IMR-90 (cell line): ENCODE measurements at regions not wholly inside any gene's neighbourhood (a gene's known extent, or its start where the extent isn't known, plus 50 kb on each side); places are given as distances from the start of the nearest gene placed in this dataset.

Source experiments
- ATAC-seq: fragments of 200-7000 bp; cut with Tn5 transposase; 2 replicates; pipeline ENCODE4 v1.9.1; 2020; ENCODE audit warnings: low read depth, mild to moderate bottlenecking, moderate library complexity
- BruUV-seq: library from RNA; stranded (reverse); fragments of 400-500 nt; replicated peaks from 2 replicates; lab custom pipeline; 2021; lab: Mats Ljungman, UMichigan
- CTCF ChIA-PET: fragments of 300-600 bp; formaldehyde crosslinking; extraction: SDS; loops from one replicate; lab custom pipeline; 2021; ENCODE audit warnings: antibody characterized with exemption; lab: Yijun Ruan, JAX
- POLR2A ChIA-PET: fragments of 300-600 bp; sonication (Branson Sonifier 250); formaldehyde crosslinking; loops from one replicate; lab custom pipeline; 2022; ENCODE audit warnings: antibody characterized with exemption; ENCODE audit not compliant: unreplicated experiment; lab: Charles Lee
- DNase-seq: peaks from one replicate; pipeline ENCODE4 v3.0.0; 2013
- H2AFZ ChIP-seq: replicated peaks from 2 replicates; pipeline ENCODE3; 2013; ENCODE audit warnings: low read length, mild to moderate bottlenecking; ENCODE audit not compliant: poor library complexity
- H2AK5ac ChIP-seq: 2 replicates; pipeline ENCODE4 v1.6.1; 2013; ENCODE audit warnings: low read depth, low read length, inconsistent platforms
- H2AK9ac ChIP-seq: replicated peaks from 2 replicates; pipeline ENCODE3; 2013; ENCODE audit warnings: mild to moderate bottlenecking, low read depth, low read length, moderate library complexity; ENCODE audit not compliant: poor library complexity
- H2BK120ac ChIP-seq: 2 replicates; pipeline ENCODE4 v1.6.1; 2013; ENCODE audit warnings: low read depth, low read length, inconsistent platforms
- H2BK15ac ChIP-seq: 3 replicates; pipeline ENCODE4 v1.6.1; 2013; ENCODE audit warnings: low read depth, low read length, inconsistent platforms
- H2BK20ac ChIP-seq: 2 replicates; pipeline ENCODE4 v1.6.1; 2013; ENCODE audit warnings: low read depth, mild to moderate bottlenecking, inconsistent platforms, low read length, moderate library complexity
- H2BK5ac ChIP-seq: 2 replicates; pipeline ENCODE4 v1.6.1; 2013; ENCODE audit warnings: mild to moderate bottlenecking, low read depth, low read length, inconsistent platforms; ENCODE audit not compliant: poor library complexity, severe bottlenecking
- H3K14ac ChIP-seq: replicated peaks from 2 replicates; pipeline ENCODE4 v1.6.1; 2013; ENCODE audit warnings: low read depth, low read length, inconsistent platforms
- H3K18ac ChIP-seq: 2 replicates; pipeline ENCODE4 v1.6.1; 2013; ENCODE audit warnings: low read depth, low read length, control low read depth
- H3K23ac ChIP-seq: 2 replicates; pipeline ENCODE4 v1.6.1; 2013; ENCODE audit warnings: low read depth, low read length, inconsistent platforms
- H3K27ac ChIP-seq: 2 replicates; pipeline ENCODE4 v1.5.1; 2013; ENCODE audit warnings: mild to moderate bottlenecking, control low read depth, low read length; ENCODE audit not compliant: insufficient read depth
- H3K27me3 ChIP-seq: 2 replicates; pipeline ENCODE4 v1.6.1; 2013; ENCODE audit warnings: low read length; ENCODE audit not compliant: control insufficient read depth, insufficient read depth
- H3K36me3 ChIP-seq: 2 replicates; pipeline ENCODE4 v1.6.1; 2013; ENCODE audit warnings: low read length, mixed read lengths; ENCODE audit not compliant: control insufficient read depth, insufficient read depth
- H3K4ac ChIP-seq: 2 replicates; pipeline ENCODE4 v1.6.1; 2013; ENCODE audit warnings: low read depth, low read length, inconsistent platforms
- H3K4me1 ChIP-seq: 2 replicates; pipeline ENCODE4 v1.6.1; 2013; ENCODE audit warnings: low read length, mixed read lengths; ENCODE audit not compliant: control insufficient read depth, insufficient read depth
- H3K4me2 ChIP-seq: 2 replicates; pipeline ENCODE4 v1.6.1; 2013; ENCODE audit warnings: low read depth, mild to moderate bottlenecking, control low read depth, low read length, moderate library complexity
- H3K4me3 ChIP-seq: 2 replicates; pipeline ENCODE4 v1.5.1; 2013; ENCODE audit warnings: low read depth, mild to moderate bottlenecking, control low read depth, low read length, moderate library complexity; ENCODE audit not compliant: insufficient read depth
- H3K56ac ChIP-seq: 2 replicates; pipeline ENCODE4 v1.6.1; 2013; ENCODE audit warnings: low read length, inconsistent platforms; ENCODE audit not compliant: insufficient read depth; ENCODE audit errors: extremely low read depth
- H3K79me1 ChIP-seq, 2 experiments: 2 replicates each; pipeline ENCODE4 v1.6.1; 2013; ENCODE audit warnings: low read length in 2 of 2, inconsistent platforms in 1 of 2, low read depth in 1 of 2
- H3K9ac ChIP-seq: 2 replicates; pipeline ENCODE4 v1.6.1; 2013; ENCODE audit warnings: low read depth, low read length, control low read depth
- H3K9me1 ChIP-seq: 2 replicates; pipeline ENCODE4 v1.6.1; 2013; ENCODE audit warnings: low read length, inconsistent platforms; ENCODE audit not compliant: insufficient read depth
- H3K9me3 ChIP-seq: 2 replicates; pipeline ENCODE4 v1.6.1; 2013; ENCODE audit warnings: low read length; ENCODE audit not compliant: control insufficient read depth, insufficient read depth
- H4K20me1 ChIP-seq: 2 replicates; pipeline ENCODE4 v1.6.1; 2013; ENCODE audit warnings: low read length, inconsistent platforms; ENCODE audit not compliant: insufficient read depth
- H4K5ac ChIP-seq: 2 replicates; pipeline ENCODE4 v1.6.1; 2013; ENCODE audit warnings: mild to moderate bottlenecking, low read depth, low read length, control low read depth
- H4K8ac ChIP-seq, 2 experiments: 2 replicates each; pipeline ENCODE4 v1.6.1; 2013; ENCODE audit warnings: low read depth in 2 of 2, low read length in 2 of 2, control low read depth in 1 of 2, inconsistent platforms in 1 of 2
- H4K91ac ChIP-seq: 2 replicates; pipeline ENCODE4 v1.6.1; 2013; ENCODE audit warnings: low read depth, low read length, inconsistent platforms; ENCODE audit not compliant: insufficient read depth
- BHLHE40 ChIP-seq: fragments of 150-350 bp; IDR thresholded peaks from 2 replicates; pipeline ENCODE4 v1.6.1; 2016; ENCODE audit warnings: mild to moderate bottlenecking, low read depth, low read length
- CEBPB ChIP-seq: IDR thresholded peaks from 2 replicates; pipeline ENCODE4 v1.6.1; 2012; ENCODE audit warnings: low read depth, low read length, improper control_type of control experiment
- FOS ChIP-seq: fragments of 150-350 bp; IDR thresholded peaks from 2 replicates; pipeline ENCODE4 v1.6.1; 2016; ENCODE audit warnings: low read depth, low read length
- MAFK ChIP-seq: IDR thresholded peaks from 2 replicates; pipeline ENCODE4 v1.6.1; 2012; ENCODE audit warnings: low read depth, low read length, improper control_type of control experiment
- MXI1 ChIP-seq: IDR thresholded peaks from 2 replicates; pipeline ENCODE4 v1.6.1; 2012; ENCODE audit warnings: low read depth, mild to moderate bottlenecking, low read length, moderate library complexity, borderline replicate concordance
- POLR2A ChIP-seq: IDR thresholded peaks from 2 replicates; pipeline ENCODE4 v1.6.1; 2012; ENCODE audit warnings: mild to moderate bottlenecking, low read depth, low read length
- RFX5 ChIP-seq: IDR thresholded peaks from 2 replicates; pipeline ENCODE4 v1.8.0; 2012; ENCODE audit warnings: low read depth, mild to moderate bottlenecking, low read length, moderate library complexity
- SMC3 ChIP-seq: fragments of 150-350 bp; IDR thresholded peaks from 2 replicates; pipeline ENCODE4 v1.6.1; 2016; ENCODE audit warnings: low read depth, mild to moderate bottlenecking, antibody characterized with exemption, low read length, moderate library complexity
- dilution Hi-C: fragments of 300-500 bp; cut with HindIII; formaldehyde crosslinking; loops from one replicate; pipeline ENCODE4 v1.14.3; 2018; ENCODE audit warnings: low sequenced_read_pairs; ENCODE audit not compliant: unreplicated experiment
- in situ Hi-C: fragments of 300-500 bp; cut with MboI; formaldehyde crosslinking; loops from 3 replicates; pipeline ENCODE4 v1.14.3; 2019; ENCODE audit warnings: low sequenced_read_pairs, inconsistent platforms, mixed read lengths
- intact Hi-C: fragments of 100-400 bp; cut with micrococcal nuclease; formaldehyde crosslinking; loops from 2 replicates; pipeline ENCODE4 v1.10.0; 2022

GRCh38 chrX:120793098-120793497 lies 82.6 kb downstream of the CT47B1 start:
- no peak overlapping the region for H2BK5ac ChIP-seq
- H3K18ac ChIP-seq = no peak overlapping the region
- no peak overlapping the region for H2AFZ ChIP-seq
- no peak overlapping the region for H3K4me3 ChIP-seq
- intact Hi-C loops (no loop called here), in situ Hi-C loops (no loop called here), dilution Hi-C loops (no loop called here)
- H3K79me1 ChIP-seq = no peaks in the 10 kb centered on the region
- H2BK120ac ChIP-seq = no peak overlapping the region
- H3K4me2 ChIP-seq = no peak overlapping the region
- H2AK9ac ChIP-seq = no peak overlapping the region
- no peak overlapping the region for H4K91ac ChIP-seq
- CTCF ChIA-PET = no interaction called here
- no peak overlapping the region for H4K5ac ChIP-seq
- DNase-seq = no peak
- no peaks in the 10 kb centered on the region for H3K27me3 ChIP-seq
- peaks cover 2% of the 10 kb centered on the region; the same call in 1 of the 2 replicates for H3K9me1 ChIP-seq
- BruUV-seq = no TSS peak
- H3K27ac ChIP-seq = no peak overlapping the region
- ATAC-seq = no peak
- no peaks in the 10 kb centered on the region for H3K9me3 ChIP-seq
- H3K4ac ChIP-seq = no peak overlapping the region
- no peak overlapping the region for H2BK15ac ChIP-seq
- H4K20me1 ChIP-seq = no peaks in the 10 kb centered on the region
- POLR2A ChIA-PET = no interaction called here
- no peaks in the 10 kb centered on the region for H3K4me1 ChIP-seq
- no peak overlapping the region for H2AK5ac ChIP-seq
- H3K23ac ChIP-seq = no peak overlapping the region
- H2BK20ac ChIP-seq = no peak overlapping the region
- TF ChIP-seq MXI1 (no peak), MAFK (no peak), FOS (no peak), BHLHE40 (no peak), RFX5 (no peak), POLR2A (no peak), SMC3 (no peak), CEBPB (no peak)
- no peak overlapping the region for H3K14ac ChIP-seq
- H3K36me3 ChIP-seq = no peaks in the 10 kb centered on the region
- H3K9ac ChIP-seq = no peak overlapping the region
- no peak overlapping the region for H3K56ac ChIP-seq
- no peak overlapping the region for H4K8ac ChIP-seq
